Stimulated activated CD4-positive, alpha-beta T cell treated with anti-CD3 and anti-CD28 coated beads, Interleukin-4, amount 100 ng/mL, for 48 hours (primary cell): ENCODE measurements at regions not wholly inside any gene's neighbourhood (a gene's known extent, or its start where the extent isn't known, plus 50 kb on each side); places are given as distances from the start of the nearest gene placed in this dataset.

Experiments
- DNase-seq, 2 donors: peaks; one replicate each; pipeline ENCODE4 v3.0.0-alpha.2; 2020; ENCODE audit warnings: low read depth in 2 of 2

DNA sequence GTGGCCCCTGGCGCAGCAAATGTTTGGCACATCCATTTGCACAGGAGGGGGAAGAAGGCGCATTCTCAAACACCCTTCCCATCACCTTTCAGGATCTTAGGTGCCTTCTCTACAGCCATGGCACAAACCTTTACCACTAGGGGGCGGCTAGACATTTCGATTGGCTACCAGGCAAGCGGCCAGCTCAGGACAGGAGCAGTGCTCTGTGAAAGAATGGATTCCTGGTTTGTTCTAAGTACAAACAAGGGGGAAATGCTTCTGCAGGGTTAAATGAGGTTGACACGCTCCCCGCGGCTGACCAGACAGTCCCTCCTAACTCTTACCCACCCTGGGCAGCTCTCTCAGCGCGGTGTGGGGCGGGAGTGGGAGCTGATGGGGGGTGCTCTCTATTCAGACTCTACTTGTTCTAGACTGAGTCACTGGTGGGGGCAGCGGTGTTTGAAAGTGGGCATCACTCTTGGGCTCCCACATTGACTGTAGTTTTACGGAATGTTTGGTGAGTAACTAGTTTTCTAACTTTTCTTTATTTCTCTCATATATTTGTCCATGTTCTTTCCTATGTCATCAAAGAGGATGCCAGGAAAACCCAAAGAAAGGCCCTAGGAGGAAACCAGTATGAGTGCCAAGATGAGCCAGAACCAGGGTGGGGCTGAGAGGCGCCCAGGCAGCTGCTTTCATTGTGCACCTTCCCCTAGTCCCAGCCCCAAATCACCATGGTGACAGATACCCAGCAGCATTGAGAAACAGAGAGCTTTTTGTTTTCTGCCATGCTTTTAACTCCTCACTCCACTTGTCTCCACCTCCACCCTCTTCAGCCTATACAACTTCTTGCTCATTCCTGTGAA lies 61.4 kb upstream of the GPR158 start:
- peak; percentile 25 to 30 for DNase-seq

GRCh38 chr10:25114036-25114411 lies 60.8 kb upstream of the GPR158 start:
- DNase-seq: no peak

DNA sequence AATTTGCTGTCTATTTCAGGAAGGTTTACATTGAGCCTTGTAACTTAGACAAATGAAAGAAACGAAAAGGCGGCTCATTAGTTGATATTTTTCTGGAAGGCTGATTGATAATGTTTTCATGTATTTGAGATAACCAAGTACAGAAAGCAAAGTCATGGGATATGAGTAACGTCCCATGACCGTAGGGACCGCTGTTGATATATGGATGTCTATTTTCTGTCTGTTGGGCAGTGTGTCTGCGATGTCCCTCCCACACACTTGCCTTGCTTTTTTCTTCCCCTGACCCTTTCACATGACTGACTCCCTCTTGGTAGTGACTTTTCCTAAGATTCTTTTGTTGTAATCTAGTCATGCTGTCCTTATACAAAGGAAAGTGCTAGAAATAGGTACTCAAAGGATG lies 57.0 kb upstream of the GPR158 start:
- DNase-seq: no peak

- DNase-seq: no peak
Observed at GRCh38 chr10:25120188-25120587, 54.6 kb upstream of the GPR158 start.
